NCI-H446 treated with DMSO at 0.1 percent for 48 hours (cell line): ENCODE measurements at regions not wholly inside any gene's neighbourhood (a gene's known extent, or its start where the extent isn't known, plus 50 kb on each side); places are given as distances from the start of the nearest gene placed in this dataset.

Experiments
- DNase-seq: peaks from one replicate; lab custom pipeline; 2025; lab: John Stamatoyannopoulos, UW

DNA sequence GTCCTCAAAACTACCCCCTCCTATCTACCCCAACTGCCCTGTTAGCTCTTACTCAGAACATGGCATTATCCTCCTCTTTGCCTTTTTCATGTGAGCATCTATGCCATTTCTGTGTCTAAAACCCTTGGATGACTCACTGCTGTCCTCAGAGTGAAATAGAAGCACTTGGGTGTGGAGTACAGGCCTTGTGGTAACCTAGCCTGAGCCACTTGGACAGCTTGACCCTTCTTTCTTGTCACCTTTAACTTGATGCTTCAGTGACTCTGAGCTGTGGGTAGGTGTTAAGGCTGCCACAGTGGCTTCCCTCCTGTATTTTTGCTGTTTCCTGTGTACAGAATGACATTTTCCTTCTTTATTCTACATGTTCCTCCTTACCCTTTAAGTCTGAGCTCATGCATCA, 391.4 kb downstream of the SH3GL2 start:
- no peak for DNase-seq

DNA sequence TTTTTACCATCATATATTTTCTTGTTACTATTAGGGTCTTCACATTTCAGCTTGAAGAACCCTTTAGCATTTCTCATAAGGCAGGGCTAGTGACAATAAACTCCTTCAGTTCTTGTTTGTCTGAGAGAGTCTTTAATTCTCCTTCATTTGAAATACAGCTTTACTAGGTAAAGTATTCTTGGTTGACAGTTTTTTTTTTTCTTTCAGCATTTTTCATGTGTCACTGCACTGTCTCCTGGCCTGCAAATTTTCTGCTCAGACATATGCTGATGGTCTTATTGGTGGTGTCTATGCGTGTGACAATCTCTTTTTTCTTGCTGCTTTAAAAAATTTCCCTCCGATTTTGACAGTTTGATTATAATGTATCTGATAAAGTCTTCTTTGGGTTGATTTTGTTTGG, 399.9 kb downstream of the SH3GL2 start:
- DNase-seq = no peak

DNA sequence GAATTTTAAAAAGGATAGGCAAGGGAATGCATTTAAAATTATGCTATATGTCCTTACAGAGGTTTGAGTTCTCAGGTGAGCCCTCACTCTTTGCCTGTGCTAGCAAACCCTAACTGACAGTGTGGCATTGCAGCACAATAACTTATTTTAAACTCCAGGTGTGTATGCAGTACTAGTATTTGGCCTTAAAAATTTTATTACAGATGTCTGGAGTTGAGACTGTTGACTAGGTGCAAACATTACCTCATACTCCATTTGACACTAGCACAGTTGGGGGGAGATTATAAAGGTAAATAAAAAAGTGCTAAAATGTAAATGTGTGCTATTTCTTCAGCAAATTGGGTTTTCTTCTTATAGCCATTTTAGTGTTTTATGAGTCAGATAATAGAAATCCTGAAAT, 407.7 kb downstream of the SH3GL2 start:
- no peak for DNase-seq

DNA sequence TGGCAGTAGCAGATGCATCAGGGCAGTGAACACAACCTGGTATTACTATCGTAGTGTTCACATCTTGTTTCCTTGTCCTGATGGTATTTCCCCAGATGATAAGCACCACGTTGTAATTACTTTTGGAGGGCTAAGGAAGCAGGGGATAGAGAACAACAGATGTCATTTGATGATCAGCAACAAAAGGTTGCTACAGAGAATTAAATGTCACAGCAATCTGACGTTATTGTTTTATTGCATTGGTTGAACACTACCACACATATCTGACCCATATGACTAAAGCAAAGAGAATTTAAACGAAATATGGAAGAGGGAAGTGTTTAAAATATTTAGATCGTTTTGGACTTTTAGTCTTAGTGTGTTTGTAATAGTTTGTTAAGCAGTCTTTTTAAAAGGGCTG, 408.3 kb downstream of the SH3GL2 start:
- DNase-seq = no peak

DNA sequence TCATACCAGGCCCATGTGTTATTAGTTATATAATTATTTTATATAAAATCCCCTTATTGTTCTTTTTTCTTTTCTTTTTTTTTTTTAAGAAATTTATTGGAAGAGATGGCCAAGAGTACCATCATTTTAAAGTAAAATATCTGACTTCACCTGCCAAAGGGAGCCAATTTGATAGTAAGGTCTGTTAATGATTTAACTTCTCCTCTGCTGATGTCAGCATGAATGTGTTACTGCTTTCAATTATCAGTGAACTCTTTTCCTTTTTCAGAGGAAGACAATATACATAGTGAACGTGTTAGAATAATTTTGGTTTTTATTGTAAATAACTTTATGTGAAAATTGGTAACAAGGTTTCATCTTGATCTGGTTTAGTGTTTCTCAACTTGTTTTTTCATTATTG, 409.6 kb downstream of the SH3GL2 start:
- DNase-seq = no peak

DNA sequence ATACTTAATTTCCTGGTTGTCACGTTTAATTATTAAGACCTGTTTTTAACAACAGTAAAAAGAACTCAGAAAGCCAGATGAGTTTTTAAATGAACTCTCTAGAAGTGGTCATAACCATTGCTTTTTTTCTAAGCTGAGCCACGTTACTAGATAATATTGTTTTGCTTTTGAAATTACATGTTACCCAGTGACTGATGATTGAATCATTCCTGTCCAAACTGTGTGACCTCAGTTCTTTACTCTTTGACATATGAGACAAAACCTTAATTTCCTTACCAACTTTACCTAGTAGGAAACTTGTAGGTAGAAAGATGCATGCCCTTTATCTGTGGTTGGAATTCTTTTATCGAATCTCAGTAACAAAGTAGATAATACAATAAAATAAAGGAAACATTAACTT, 411.7 kb downstream of the SH3GL2 start:
- DNase-seq = no peak

DNA sequence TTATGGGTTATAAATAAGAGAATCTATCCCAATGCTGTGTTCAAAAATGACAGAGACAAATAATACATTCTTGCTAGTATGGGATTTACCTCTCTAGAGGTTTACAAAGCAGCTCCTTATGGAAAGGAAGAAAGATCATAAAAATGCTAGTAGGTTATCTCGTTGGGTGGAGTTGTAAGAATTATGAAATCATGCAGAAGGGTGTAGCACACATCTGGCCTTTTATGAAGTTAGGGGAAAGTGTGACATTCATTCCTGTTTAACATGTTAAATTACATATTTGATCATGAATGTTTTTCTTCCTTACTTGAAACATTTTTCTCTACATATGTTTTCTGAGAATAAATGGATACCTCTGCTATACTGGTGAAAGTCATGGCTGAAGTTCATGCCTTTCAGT, 414.2 kb downstream of the SH3GL2 start:
- no peak for DNase-seq

DNA sequence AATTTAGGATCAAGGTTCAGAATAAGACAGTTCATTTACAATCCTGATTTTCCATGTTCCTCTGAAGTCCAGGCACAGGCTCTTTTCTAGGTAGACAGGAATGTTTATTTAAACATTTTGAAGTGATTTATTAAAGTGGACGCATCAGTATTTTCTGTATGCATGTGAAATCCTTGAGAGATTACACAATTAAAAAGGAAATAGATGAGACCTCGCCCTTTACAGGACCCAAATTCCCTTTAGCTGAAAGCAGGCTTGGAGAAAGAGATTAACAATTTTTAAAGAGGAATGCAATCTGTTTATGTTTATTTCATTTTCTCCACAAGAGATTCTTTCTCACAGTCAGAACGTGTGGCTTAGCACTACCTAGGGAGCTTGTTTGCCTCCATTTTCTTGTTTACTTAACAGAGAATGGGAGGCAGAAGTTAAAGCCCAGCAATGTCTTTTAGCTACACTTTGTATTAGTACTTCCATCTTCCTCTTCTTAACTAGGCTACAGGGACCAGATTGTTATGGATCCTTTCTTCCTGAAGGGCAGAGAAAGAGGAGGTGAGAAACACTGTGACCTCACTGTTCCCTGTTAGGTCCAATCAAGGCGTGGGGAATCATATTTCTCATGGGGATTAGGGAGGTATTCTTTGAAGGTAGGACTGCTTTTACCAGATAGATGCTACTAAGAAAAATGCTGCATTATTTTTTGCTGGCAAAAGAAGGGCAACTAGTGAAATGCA, 416.0 kb downstream of the SH3GL2 start:
- DNase-seq = no peak

DNA sequence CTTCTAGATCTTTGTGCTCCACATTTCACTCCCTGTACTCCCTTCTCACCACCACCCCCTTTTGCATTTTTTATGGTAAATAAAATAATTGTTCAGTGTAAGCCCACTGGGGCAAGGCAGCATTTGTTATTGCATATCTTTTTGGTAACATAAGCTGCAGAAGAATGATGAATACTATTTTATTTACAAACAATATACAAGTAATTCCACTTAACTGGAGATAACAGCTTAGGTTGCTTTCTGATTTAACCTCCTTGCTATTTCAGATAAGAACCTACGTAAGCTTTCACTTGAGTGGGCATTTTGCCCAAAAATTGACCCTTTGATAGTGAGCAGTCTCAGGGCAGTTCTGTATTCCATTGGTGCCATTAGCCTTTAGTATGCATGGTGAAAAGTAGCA, 417.9 kb downstream of the SH3GL2 start:
- no peak for DNase-seq

DNA sequence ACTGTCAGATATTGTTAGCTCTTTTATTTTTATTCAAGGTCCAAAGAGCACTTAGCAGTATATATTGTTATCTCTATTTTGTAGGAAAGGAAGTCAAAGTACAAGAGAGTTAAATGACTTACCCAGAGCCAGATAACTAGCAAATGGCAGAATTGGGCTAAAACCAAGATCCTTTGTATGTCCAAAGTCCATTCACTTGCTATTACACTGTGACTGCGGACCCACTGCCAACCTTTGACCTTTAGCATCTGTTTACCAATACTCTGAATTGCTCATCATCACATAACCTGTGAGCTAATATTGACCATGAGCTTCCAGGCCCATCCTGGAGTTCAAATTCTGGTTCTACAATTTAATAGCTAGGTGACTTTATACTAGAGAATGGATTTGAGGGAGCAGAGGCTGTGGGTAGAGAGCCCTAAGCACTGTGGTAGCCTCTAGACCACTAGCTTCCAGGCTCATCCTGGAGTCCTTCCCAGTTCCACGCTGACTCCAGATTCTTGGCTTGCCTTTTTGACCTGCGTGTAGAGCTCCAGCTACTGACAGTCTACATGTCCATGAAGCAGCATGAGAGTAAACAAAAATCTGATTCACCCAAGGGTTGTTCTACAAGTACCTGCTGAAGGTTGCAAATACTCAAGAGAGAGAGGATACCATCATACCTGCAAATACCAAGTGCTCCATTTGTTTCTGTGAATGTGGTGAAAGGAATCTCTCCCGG, 424.0 kb downstream of the SH3GL2 start:
- no peak for DNase-seq

DNA sequence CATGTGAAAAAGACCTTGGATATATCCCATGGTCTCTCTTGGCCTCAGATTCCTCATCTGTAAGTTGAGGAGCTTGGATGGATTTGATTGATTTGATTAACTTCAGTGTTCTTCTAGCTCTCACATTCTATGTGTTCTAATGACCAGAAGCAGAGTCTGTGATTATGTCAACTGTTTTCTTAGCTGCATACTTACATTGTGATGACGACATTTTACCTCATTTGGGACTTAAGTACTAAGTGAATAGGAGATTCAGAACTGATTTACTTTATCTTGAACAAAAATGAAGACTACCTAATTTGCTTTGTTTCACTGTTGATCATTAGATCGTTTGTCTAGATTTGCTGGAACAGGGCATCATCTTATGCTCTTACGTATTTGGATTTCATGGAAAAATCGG, 427.7 kb downstream of the SH3GL2 start:
- no peak for DNase-seq

DNA sequence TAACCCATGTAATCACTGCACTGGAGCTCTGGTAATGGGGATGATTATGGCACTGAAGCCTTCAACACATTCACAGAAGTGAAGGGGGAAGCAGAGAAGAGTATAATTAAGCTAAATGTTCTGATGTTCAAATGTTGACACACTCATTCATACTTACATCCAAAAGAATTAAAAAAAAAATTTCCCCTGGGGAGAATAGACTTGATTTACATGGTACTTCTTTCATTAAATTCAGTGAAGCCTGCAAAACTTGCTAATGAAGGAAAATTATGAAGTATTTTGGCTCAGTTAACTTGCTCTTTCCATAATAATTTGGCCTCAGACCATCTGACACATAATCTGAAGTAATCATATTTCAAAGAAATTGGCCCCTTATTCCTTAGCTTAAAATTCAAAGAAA, 428.8 kb downstream of the SH3GL2 start:
- DNase-seq = peak; percentile 95

DNA sequence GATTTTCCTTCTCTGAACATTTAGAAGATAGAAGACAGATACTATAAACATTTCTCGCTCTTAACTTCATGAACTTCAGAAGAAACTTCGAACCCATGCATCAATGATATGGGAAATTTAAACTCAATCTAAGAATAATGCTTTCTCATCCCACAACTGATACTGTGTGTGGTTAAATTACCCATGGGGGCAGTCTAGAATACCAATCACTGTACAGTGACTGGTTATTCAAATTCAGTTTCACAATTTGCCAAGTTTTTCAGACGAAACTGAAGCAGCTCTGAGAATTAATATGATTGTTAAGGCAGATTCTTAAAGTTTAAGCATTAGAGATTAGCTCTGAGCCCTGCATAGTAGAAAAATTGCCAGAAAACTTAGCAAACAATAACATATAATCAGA, 431.0 kb downstream of the SH3GL2 start:
- no peak for DNase-seq

DNA sequence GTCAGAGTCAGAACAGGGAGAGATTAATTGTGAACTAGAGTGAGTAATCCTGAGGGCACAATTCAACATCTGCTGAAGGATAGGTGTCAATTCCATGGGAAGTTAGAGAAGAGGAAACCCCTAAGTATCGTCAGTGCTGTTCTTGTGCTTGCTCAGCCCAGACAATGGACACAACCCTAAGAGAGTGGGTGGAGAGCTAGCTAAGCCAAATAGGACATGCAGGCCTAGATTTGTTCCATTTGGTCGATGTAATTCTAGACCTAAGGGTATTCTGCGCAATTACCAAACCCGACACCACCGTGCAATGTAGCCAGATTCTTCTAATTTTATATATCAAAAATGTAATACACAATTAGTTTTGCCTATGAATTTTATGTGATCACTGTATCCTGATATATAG, 431.6 kb downstream of the SH3GL2 start:
- DNase-seq = no peak

DNA sequence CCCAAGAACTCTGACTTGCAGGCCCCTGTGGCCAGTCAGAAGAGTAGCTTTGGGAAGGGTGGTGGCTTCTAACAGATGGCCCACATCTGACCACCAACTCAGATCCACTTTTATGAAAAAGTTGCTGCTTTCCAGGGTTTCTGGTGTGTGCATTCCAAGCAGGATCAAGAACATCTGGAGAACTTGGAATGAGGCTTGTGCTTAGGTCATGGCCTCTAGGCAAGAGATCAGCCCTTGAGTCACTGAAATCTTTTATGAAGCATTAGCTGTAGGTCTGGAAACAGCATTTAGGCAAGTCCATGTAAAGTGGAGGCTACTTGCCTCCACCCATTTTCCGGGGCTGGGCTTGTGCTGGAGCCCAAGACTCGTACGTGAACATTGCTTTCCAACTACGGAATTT, 433.3 kb downstream of the SH3GL2 start:
- no peak for DNase-seq

DNA sequence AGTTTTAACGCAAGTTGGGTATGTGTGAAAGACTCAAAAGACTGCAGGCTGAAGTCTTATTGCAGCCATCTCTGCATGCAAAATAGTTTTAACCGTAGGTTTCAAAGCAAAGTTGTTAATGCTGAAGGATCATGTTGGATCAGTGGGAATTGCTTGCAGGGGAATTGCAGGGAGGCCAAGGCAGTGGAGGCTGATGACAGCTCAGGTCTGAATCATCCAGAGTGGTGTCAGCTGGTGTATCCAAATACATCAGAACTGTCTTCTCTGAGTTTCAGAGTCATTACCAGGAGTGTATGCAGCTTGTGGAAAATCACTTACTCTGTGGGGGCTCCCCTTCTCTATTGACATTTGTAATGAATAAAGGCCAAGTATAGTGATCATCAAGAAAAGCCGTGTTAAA, 435.7 kb downstream of the SH3GL2 start:
- no peak for DNase-seq

DNA sequence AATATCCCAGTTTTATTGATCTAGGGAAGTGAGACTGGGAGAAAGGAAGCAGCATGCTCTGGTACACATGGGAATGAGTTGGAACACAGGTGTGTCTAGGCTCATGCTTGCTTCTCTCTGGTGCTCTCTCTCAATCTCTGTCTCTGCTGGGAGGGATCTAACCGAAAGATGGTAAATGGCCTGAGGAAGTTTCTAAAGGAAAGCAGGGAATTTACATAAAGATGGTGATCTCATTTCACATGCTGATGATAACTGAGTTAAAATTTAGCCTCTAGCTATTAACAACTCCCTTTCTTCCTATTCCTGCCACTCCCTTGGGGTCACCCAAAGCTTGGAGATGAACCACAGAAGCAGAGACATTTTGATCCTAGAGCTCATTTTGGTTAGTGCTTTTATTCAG, 436.2 kb downstream of the SH3GL2 start:
- no peak for DNase-seq

DNA sequence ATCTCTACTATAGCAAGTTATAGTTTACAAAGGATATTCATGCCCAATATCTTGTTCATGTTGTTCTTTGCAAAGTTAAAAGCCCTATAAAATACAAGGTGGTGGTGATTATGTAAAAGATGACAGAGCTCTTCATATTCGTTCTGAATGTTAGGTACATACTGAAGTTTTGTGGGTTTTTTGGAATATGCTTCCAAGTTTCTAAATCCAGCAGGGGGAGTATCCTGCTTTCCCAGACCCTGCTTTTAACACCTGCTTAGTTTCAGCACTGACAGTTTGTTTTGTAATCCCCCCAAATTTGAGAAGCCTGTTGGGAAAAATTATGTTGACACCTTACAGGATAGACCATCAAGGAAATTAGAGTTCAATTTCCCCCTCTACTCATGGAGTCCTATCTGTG, 438.3 kb downstream of the SH3GL2 start:
- DNase-seq = no peak

DNA sequence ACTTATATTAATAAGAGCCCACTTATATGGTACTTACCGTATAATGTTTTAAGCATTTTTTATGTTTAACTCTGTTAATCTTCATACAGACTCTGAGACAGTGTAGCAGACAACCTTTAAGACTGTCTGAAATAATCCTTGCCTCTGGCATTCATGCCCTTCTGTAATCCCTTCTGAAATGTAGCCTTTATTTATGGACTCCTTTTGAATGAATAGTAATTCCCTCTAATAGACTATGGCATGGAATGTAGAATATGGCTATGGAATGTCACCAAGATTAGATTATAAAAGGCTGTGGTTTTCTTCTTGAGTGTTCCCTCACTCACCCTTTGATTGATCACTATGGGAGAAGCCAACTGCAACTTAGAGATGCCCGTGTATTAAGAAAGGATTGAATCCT, 439.4 kb downstream of the SH3GL2 start:
- DNase-seq = no peak

DNA sequence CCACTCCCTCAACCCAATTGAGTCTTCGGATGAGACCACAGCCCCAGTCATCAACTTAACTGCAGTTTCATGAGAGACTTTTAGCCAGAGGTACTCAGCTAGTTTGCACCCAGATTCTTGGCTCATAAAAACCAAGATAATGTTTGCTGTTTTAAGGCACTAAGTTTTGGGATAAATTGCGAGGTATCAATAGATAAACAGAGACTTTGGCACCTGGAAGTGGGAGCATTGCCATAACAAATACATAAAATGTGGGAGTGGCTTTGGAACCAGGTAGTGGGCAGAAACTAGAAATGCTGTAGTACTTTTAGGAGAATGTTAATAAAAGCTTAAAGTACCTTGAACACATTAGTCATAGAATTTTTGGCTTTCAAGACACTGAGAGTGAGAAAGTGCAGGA, 439.8 kb downstream of the SH3GL2 start:
- DNase-seq = no peak

DNA sequence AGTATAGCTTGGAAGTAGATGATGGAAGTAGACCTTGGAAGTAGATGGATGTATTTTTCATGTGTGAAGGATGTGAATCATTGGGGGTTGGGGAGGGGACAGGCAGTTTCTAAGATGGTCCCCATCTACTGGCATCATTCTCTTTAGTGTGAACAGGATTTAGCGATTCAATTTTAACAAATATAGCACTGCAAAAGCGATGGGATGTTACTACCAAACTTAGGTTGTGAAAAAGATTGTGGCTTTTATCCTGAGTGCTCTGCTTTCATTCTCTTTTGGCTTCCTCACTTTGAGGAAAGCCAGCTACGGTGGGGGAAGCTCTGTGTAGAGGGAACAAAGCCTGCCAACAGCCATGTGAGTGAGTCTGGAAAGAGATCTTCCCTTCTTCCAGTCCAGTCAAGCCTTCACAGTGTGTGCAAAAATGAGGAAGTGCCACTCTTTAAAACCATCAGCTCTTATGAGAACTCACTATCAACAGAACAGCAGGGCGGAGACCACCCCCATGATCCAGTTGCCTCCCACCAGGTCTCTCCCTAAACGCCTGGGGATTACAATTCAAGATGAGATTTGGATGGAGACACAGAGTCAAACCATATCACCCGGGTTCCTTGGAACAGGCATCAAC, 441.4 kb downstream of the SH3GL2 start:
- no peak for DNase-seq

DNA sequence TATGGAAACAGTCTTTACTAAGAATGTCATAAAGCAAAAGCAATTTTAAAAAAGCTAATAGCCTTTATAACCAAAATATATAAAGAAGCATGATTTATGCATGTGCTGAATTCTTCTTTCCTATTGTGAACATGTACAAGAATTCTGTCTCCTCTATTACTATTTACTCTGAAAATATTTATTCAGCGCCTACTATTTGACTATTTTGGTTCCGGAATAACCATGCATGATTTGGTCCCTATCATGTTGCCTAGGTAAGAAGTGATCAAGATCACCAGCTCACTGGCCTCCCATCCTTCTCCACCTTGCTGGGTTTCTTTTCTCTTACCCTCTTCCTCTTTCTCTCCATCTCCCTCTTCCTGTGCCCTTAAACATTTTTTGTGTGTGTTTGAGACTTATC, 443.8 kb downstream of the SH3GL2 start:
- DNase-seq = no peak

DNA sequence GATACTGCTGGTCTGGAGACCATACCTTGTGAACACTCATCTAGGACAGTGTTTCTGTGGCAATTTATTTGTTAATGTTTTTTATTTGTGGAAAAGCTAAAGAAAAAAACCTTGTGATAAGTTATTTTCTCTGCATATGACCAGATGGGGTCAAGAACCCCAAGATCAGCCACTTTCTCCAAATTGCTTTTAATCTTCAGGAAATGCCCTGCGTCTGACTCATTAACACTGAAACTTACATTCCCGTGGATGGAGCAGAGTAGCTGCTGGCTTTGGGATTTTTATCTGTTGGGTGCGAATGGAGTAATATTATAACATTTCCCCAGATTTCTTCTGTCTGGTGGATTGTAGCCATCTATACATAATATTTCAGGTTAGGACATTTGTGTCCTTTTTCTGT, 444.5 kb downstream of the SH3GL2 start:
- DNase-seq = no peak

DNA sequence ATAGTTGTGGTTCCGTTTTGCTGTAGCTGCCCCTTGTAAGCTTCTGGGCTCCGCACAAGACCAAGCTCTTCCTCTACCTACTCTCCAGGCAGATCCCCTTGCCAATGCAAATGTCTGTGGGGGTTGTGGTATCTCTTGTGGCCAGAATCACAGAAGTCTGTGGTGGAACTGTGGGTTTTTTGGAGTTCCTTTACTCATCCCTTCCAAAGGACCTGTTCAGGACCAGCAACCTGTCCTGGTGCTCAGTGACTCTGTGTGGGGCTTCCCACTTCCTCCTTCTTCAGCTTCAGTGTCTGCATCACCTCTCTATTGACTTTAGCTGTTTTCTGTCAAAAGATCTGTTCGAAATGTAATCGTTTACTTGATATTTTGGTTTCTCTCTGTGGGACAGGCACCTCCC, 441.3 kb upstream of the ADAMTSL1 start:
- DNase-seq = no peak
